ENCODE measurements at regions not wholly inside any gene's neighbourhood (a gene's known extent, or its start where the extent isn't known, plus 50 kb on each side); places are given as distances from the start of the nearest gene placed in this dataset.

DNA sequence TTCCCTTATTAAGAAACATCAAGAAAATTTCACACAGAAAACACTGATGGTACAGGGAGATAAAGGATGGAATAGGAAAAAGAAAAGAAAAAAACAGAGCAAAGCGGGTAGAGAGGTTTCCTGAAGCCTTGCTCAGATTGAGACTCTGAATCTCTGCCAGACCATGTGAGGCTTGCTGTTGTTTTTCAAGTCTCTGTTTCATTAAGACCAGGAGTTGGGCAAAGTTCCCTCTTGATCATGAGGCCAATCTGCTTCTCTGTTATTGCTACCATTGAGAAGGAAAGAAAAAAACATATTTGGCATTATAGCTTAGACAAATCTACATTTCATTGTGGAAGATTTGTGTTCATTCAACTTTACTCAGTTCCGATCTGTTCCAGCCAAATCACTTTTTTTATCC is 201.6 kb upstream of the SOX9 start:
- TF ChIP-seq EZH2 (IDR thresholded peaks at IDR 0.05): no peak
- TF ChIP-seq POLR2AphosphoS5 (IDR thresholded peaks at IDR 0.05; ENCODE audit: borderline replicate concordance, low read depth, low read length): no peak
- no peak for TF ChIP-seq FOXP2 (optimal IDR thresholded peaks at IDR 0.05; ENCODE audit: control extremely low read depth, extremely low read length, insufficient read depth)
